ENCODE measurements at regions not wholly inside any gene's neighbourhood (a gene's known extent, or its start where the extent isn't known, plus 50 kb on each side); places are given as distances from the start of the nearest gene placed in this dataset.

GRCh38 chr9:91034976-91035824 is 233.6 kb downstream of the SYK start:
- TF ChIP-seq CTCF (IDR thresholded peaks at IDR 0.05) (no peak), POLR2A (IDR thresholded peaks at IDR 0.05) (no peak)

Measured in esophagus squamous epithelium (tissue), 4 donors.